ENCODE measurements at regions not wholly inside any gene's neighbourhood (a gene's known extent, or its start where the extent isn't known, plus 50 kb on each side); places are given as distances from the start of the nearest gene placed in this dataset.

DNA sequence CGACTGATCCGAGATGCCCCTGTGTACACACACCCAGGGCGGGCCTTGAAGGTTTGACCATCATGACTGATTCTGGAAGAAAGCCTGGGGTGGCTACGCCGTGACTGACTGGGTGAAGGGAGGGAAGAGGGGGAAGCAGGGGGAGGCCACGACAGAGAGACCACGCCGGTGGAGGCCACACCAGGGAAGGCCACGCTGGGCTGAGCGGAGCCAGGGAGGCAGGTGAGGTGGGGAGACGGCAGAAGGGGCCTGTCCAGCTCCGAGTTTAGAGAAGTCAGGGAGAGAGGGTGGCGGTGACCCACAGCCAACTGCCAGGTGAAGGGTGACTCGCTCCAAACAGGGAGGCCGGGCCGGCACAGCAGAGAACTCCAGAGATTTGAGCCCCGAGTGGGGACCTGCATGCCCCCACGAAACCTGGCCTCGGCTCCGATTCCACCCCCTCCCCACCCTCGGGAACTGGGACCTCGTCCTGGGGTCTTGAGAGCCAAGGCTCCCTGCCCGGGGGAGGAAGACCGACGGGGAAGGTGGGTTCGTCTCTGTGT, 102.6 kb downstream of the PTPRS start:
- in situ Hi-C loops (cut with HindIII; ENCODE audit: low pct_ligation_motif_present, low sequenced_read_pairs), result no loop called here
- H3K4me3 ChIP-seq (ENCODE audit: low read depth, low read length), result no peak overlapping the region
- no peaks in the 10 kb centered on the region for H3K27me3 ChIP-seq (replicated peaks)
- TF ChIP-seq, protein P1, sequence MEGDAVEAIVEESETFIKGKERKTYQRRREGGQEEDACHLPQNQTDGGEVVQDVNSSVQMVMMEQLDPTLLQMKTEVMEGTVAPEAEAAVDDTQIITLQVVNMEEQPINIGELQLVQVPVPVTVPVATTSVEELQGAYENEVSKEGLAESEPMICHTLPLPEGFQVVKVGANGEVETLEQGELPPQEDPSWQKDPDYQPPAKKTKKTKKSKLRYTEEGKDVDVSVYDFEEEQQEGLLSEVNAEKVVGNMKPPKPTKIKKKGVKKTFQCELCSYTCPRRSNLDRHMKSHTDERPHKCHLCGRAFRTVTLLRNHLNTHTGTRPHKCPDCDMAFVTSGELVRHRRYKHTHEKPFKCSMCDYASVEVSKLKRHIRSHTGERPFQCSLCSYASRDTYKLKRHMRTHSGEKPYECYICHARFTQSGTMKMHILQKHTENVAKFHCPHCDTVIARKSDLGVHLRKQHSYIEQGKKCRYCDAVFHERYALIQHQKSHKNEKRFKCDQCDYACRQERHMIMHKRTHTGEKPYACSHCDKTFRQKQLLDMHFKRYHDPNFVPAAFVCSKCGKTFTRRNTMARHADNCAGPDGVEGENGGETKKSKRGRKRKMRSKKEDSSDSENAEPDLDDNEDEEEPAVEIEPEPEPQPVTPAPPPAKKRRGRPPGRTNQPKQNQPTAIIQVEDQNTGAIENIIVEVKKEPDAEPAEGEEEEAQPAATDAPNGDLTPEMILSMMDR (IDR thresholded peaks at IDR 0.05; ENCODE audit: low read depth, low read length, missing control alignments), result no peak
- H3K36me3 ChIP-seq (replicated peaks), result peaks cover 13% of the 10 kb centered on the region
- no peak for DNase-seq
- H3K27ac ChIP-seq, result no peak overlapping the region

DNA sequence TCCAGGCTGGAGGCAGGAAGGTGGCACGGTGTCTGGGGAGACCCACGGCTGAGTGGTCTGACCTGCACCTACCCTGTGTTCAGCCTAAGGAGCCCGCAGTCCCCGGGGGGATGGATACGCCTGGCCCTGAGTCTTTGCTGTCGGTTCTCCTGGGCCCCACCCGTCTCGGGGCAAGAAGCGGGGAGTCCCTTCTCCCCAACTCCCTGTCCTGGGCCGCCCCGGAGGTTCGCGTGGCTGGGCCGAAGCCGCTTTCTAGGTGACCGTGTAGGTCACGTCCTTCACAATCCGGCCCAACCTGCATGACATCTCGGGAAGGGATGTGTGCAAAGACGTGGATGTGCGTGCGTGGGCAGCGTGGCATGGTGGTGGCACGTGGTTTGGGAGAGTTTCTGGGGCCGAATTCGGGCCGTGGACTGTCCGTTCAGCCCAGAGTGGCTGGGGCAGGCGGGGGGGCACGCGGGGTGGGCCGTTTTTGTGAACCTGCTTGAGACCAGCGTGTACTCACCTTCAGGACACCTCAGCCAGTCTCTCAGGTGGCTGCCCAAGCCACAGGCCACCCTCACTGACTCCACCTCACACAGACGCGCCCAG, 103.3 kb downstream of the PTPRS start:
- peaks cover 13% of the 10 kb centered on the region for H3K36me3 ChIP-seq (replicated peaks)

DNA sequence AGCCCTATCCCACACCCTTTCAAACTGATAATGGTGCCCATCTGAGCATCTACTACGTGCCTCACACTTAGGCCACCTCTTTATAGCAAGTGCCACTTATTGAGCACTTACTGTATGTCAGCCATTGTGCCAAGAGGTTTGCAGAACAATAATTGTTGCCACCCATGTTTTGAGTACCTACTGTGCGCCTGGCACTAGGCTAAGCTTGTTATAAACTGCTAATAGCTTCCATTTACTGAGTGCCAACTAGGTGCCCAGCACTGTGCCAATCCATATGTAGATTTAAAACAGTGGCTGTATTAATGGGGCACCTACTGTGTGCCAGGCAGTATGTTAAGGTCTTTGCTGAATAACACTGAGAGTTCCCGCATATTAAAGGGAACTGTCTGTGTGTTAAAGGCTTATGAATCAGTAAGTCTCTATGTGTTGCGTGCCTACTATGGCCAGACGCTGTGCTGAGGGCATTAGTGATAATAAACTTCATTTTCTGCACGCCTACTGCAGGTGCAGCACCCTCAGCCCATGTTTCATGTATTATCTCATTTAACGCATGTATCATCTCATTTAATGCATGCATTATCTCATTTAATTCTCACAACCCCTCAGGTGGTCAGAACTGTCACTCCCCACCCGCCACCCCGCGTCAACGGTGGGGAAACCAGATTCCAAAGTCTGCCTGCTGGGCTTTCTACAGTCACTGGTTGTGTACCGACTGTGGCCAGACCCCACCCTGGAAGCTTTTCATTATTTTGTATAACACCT, 105.0 kb downstream of the PTPRS start:
- H3K4me3 ChIP-seq (ENCODE audit: low read depth, low read length), result no peak overlapping the region
- in situ Hi-C loops (cut with HindIII; ENCODE audit: low pct_ligation_motif_present, low sequenced_read_pairs), result no loop called here
- TF ChIP-seq, protein P1 (IDR thresholded peaks at IDR 0.05; ENCODE audit: low read depth, low read length, missing control alignments), result no peak
- no peak for DNase-seq
- no peak overlapping the region for H3K27ac ChIP-seq
- peaks cover 13% of the 10 kb centered on the region for H3K36me3 ChIP-seq (replicated peaks)
- no peaks in the 10 kb centered on the region for H3K27me3 ChIP-seq (replicated peaks)

More for the DNA sequence above, 103.3 kb downstream of the PTPRS start:
- in situ Hi-C loops (cut with HindIII; ENCODE audit: low pct_ligation_motif_present, low sequenced_read_pairs), result no loop called here
- DNase-seq, result no peak
- TF ChIP-seq, protein P1 (IDR thresholded peaks at IDR 0.05; ENCODE audit: low read depth, low read length, missing control alignments), result no peak
- Histone ChIP-seq H3K27ac (no peak overlapping the region), H3K4me3 (ENCODE audit: low read depth, low read length) (no peak overlapping the region), H3K27me3 (replicated peaks) (no peaks in the 10 kb centered on the region)

DNA sequence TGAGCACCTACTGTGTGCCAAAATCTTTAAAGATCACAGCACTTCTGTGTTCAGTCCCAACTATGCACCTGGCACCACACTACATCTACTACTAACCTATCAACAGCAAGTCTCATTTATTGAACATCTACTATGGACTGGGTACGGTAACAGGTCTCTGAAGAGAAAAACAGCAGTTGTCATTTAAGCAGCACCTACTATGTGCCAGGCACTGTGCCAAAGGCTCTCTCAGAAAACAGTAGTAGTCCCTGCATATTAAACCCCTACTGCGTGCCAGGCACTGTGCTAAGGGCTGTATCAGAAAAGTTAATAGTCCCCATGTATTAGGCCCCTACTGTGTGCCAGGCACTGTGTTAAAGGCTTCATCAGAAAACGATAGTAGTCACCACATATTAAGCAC, 106.2 kb downstream of the PTPRS start:
- DNase-seq, result no peak
- no peak overlapping the region for H3K27ac ChIP-seq
- TF ChIP-seq, protein P1 (IDR thresholded peaks at IDR 0.05; ENCODE audit: low read depth, low read length, missing control alignments), result no peak
- in situ Hi-C loops (cut with HindIII; ENCODE audit: low pct_ligation_motif_present, low sequenced_read_pairs), result no loop called here
- no peak overlapping the region for H3K4me3 ChIP-seq (ENCODE audit: low read depth, low read length)
- H3K36me3 ChIP-seq (replicated peaks), result peaks cover 13% of the 10 kb centered on the region
- no peaks in the 10 kb centered on the region for H3K27me3 ChIP-seq (replicated peaks)

DNA sequence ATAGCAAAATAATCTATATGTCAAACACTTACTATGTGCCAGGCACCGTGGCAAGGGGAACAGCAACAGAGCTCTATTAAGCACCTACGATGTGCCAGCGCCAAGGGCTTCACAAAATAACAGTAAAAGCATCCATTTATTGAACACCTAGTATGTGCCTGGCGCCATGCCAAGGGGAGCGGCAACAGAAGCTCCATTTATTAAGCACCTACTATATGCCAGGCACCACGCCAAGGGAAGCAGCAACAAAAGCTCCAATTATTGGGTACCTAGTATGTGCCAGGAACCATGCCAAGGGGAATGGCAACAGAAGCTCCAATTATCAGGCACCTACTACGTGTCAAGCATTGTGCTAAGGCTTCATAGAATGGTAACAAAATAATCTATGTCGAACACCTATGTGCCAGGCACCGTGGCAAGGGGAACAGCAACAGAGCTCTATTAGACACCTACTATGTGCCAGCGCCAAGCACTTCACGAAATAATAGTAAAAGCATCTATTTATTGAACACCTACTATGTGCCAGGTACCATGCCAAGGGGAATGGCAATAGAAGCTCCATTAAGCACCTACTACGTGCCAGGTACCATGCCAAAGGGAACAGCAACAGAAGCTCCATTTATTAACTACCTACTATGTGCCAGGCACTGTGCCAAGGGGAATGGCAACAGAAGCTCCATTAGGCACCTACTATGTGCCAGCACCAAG, 107.7 kb downstream of the PTPRS start:
- in situ Hi-C loops (cut with HindIII; ENCODE audit: low pct_ligation_motif_present, low sequenced_read_pairs), result no loop called here
- Histone ChIP-seq H3K36me3 (replicated peaks) (peaks cover 3% of the 10 kb centered on the region), H3K27ac (no peak overlapping the region), H3K27me3 (replicated peaks) (no peaks in the 10 kb centered on the region), H3K4me3 (ENCODE audit: low read depth, low read length) (no peak overlapping the region)
- TF ChIP-seq, protein P1 (IDR thresholded peaks at IDR 0.05; ENCODE audit: low read depth, low read length, missing control alignments), result no peak
- DNase-seq, result no peak
